HG02973 (cell line): ENCODE measurements at regions not wholly inside any gene's neighbourhood (a gene's known extent, or its start where the extent isn't known, plus 50 kb on each side); places are given as distances from the start of the nearest gene placed in this dataset.

Source experiments
- ATAC-seq: cut with Tn5 transposase; IDR thresholded peaks from one replicate; pipeline ENCODE4 v1.9.1; 2021; ENCODE audit warnings: moderate library complexity; ENCODE audit not compliant: unreplicated experiment

- ATAC-seq = no peak
These were observed 132.9 kb downstream of the BAMBI start for GRCh38 chr10:28810057-28810870.

- no peak for ATAC-seq
These were observed 134.5 kb downstream of the BAMBI start for GRCh38 chr10:28811639-28812349.

GRCh38 chr10:28812384-28813372 lies 135.4 kb downstream of the BAMBI start:
- ATAC-seq = no peak

GRCh38 chr10:28815681-28816080 lies 138.4 kb downstream of the BAMBI start:
- ATAC-seq = no peak

- ATAC-seq = no peak
These were observed 145.6 kb downstream of the BAMBI start for GRCh38 chr10:28822719-28823464.

- no peak for ATAC-seq
These were observed 146.3 kb downstream of the BAMBI start for GRCh38 chr10:28823501-28824075.

GRCh38 chr10:28833313-28833712 lies 156.0 kb downstream of the BAMBI start:
- no peak for ATAC-seq

GRCh38 chr10:28836435-28836743 lies 159.1 kb downstream of the BAMBI start:
- no peak for ATAC-seq

GRCh38 chr10:28837613-28838390 lies 160.5 kb downstream of the BAMBI start:
- ATAC-seq = no peak

GRCh38 chr10:28838908-28839307 lies 161.6 kb downstream of the BAMBI start:
- no peak for ATAC-seq

- no peak for ATAC-seq
These were observed 162.3 kb downstream of the BAMBI start for GRCh38 chr10:28839600-28840007.

- no peak for ATAC-seq
These were observed 162.9 kb downstream of the BAMBI start for GRCh38 chr10:28840202-28840601.

GRCh38 chr10:28840971-28841370 lies 163.7 kb downstream of the BAMBI start:
- ATAC-seq = no peak

- ATAC-seq = no peak
These were observed 164.3 kb downstream of the BAMBI start for GRCh38 chr10:28841625-28842024.

- ATAC-seq = no peak
These were observed 165.0 kb downstream of the BAMBI start for GRCh38 chr10:28842321-28842720.

- no peak for ATAC-seq
These were observed 167.8 kb downstream of the BAMBI start for GRCh38 chr10:28845009-28845682.

GRCh38 chr10:28849309-28849708 lies 172.0 kb downstream of the BAMBI start:
- ATAC-seq = no peak

- ATAC-seq = no peak
These were observed 172.5 kb downstream of the BAMBI start for GRCh38 chr10:28849821-28850220.

- no peak for ATAC-seq
These were observed 173.5 kb downstream of the BAMBI start for GRCh38 chr10:28850784-28851183.
